Activated effector memory CD4-positive, alpha-beta T cell treated with anti-CD3 and anti-CD28 coated beads, Interleukin-2, amount 50 U/mL, for 16 hours (primary cell): ENCODE measurements at regions not wholly inside any gene's neighbourhood (a gene's known extent, or its start where the extent isn't known, plus 50 kb on each side); places are given as distances from the start of the nearest gene placed in this dataset.
"Not testable (repeated sequence)": the region's sequence is repeated elsewhere in the genome, so short reads cannot be mapped to it uniquely, and the experiment has no call there.

ENCODE experiments used
- DNase-seq: peaks from one replicate; pipeline ENCODE4 v3.0.0-alpha.2; 2020

GRCh38 chr2:225781145-225781544 lies 381.6 kb downstream of the NYAP2 start:
- DNase-seq = no peak

DNA sequence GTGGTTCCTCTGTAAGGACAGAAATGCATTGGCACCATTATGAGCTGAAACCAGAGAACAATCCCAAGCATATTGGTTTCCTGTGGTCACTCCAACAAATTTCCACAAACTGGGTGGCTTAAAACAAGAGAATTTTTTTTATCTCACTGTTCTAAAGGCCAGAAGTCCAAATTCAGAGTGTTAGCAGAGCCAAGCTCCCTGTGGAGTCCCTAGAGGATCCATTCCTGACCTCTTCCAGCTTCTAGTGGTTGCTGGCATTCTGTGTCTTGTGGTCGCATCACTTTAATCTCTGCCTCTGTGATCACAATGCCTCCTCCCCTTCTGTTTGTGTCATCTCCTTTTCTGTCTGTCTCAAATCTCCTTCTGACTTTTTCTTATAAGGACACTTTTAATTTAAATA lies 380.3 kb downstream of the NYAP2 start:
- no peak for DNase-seq

DNA sequence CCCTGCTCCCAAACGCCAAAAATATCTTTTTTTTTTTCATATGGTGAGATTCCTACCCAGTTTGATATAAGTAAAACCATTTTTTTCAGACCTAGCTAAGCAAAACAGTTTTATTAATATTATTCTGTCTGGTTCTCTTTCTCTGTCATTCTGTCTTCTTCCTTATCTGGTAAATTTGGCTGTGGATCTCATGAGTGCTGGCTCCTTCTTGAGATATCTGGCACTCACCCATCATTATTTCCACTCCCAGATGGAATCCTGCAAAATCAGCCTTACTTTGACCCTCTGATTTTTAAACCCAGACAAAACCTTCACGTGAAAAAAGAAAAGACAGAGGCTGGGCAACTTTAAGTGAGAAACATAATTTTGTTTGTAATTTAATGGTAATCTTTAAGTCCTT lies 373.6 kb downstream of the NYAP2 start:
- no peak for DNase-seq

GRCh38 chr2:225771701-225772100 lies 372.2 kb downstream of the NYAP2 start:
- no peak for DNase-seq

- no peak for DNase-seq
Observed at GRCh38 chr2:225768741-225769140, 369.2 kb downstream of the NYAP2 start.

GRCh38 chr2:225766431-225766830 lies 366.9 kb downstream of the NYAP2 start:
- DNase-seq = no peak

DNA sequence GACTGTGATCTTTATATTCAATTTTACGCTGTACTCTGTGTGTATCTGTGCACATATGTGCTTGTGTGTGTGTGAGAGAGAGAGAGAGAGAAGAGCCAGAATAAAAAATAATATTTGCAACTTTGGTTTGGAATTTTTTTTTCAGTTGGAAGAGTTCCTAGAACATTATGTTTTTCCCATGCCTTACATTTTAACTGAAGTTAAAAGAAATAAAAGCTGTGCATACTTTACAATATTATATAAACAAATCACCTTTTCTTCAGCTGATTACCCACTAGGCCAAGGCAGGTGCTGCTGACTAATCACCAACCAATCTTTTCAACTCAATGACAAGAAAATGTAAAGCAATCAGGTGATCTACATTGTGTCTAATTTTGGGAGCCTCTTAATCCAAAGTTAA lies 366.3 kb downstream of the NYAP2 start:
- DNase-seq = no peak

GRCh38 chr2:225764346-225764745 lies 364.8 kb downstream of the NYAP2 start:
- DNase-seq = no peak

GRCh38 chr2:225763711-225764110 lies 364.2 kb downstream of the NYAP2 start:
- DNase-seq = no peak

- no peak for DNase-seq
Observed at GRCh38 chr2:225761396-225761795, 361.9 kb downstream of the NYAP2 start.

GRCh38 chr2:225757248-225757647 lies 357.7 kb downstream of the NYAP2 start:
- no peak for DNase-seq

DNA sequence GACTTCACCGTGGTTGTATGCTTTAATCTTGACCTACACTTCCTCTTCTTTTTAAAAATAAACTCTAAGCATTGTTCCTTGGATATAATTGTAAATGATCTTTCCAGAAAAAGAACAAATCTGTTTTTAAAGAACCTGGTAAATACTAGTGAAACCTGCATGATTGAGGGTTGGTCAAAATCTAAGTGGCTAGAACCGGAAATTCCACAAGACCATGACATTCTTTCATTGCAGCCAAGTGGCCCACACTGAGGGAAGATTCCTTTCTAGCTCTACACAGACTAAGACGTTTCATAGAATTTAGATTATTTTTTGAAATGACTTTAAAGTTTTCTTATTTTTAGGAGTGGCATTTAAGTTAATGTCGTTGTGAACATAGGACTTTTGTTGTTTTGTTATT lies 356.7 kb downstream of the NYAP2 start:
- DNase-seq = no peak

DNA sequence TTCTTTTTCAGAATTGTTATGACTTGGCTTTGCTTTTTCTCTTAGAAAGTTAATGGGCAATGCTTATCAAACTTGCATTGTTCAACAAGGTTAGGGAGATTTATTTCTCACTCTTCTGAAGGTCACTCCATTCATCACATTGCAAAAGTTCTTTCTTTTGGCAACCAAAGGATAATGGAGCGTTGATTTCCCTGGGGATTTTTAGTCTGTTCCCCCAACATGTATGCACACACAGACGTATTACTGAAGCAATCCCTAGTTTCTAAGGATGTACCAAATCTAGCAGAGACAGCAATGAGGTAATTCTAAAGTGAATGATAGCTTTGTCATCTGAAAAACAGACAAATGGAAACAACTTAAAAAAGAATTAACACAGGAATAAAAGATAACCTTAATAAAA lies 349.1 kb downstream of the NYAP2 start:
- no peak for DNase-seq

DNA sequence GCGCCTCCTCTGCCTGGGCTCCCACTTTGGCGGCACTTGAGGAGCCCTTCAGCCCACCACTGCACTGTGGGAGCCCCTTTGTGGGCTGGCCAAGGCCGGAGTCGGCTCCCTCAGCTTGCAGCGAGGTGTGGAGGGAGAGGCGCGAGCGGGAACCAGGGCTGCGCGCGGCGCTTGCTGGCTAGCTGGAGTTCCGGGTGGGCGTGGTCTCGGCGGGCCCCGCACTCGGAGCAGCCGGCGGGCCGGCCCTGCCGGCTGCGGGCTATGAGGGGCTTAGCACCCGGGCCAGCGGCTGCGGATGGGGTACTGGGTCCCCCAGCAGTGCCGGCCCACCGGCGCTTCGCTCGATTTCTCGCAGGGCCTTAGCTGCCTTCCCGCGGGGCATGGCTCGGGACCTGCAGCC lies 344.5 kb downstream of the NYAP2 start:
- DNase-seq = not testable (repeated sequence)

DNA sequence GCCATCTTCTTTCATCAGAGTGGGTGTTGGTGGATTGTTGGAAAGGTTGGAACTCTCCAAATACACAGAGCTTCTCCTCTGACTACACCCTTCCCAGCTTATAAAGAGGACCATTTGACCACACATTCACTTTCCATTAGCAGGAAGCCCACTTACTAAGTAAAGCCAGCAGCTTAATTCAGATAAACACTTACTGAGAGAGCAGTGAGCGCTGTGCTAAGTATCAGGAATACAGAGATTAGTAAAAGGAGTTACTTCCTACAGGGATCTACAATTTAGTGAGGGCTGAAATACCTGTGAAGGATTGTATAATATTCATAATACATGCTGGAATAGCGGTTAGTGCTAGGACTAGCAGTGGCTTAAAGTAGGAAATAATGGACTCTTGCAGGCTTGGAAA lies 343.0 kb downstream of the NYAP2 start:
- DNase-seq = no peak

GRCh38 chr2:225740086-225740485 lies 340.6 kb downstream of the NYAP2 start:
- DNase-seq = no peak

DNA sequence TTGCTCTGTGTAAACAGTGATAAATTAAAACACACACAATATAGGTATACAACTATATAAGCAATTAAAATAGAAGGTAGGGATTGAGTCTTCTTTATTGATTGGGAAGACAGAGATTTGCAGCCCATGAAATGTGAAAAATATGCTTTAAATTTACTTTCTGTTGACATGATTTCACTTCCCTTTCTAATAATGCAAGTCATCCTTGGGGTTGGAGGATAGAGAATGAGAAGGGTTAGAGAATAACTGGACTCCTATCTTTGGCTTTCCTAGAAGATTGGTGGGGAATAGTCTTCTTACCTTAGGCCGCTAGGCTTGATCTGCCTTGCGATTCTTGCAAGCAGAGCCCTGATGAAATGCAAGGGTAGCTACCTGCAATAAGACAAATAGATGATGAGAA lies 339.8 kb downstream of the NYAP2 start:
- DNase-seq = no peak

GRCh38 chr2:225738735-225739134 lies 339.2 kb downstream of the NYAP2 start:
- DNase-seq = no peak

GRCh38 chr2:225737556-225737955 lies 338.0 kb downstream of the NYAP2 start:
- DNase-seq = no peak

DNA sequence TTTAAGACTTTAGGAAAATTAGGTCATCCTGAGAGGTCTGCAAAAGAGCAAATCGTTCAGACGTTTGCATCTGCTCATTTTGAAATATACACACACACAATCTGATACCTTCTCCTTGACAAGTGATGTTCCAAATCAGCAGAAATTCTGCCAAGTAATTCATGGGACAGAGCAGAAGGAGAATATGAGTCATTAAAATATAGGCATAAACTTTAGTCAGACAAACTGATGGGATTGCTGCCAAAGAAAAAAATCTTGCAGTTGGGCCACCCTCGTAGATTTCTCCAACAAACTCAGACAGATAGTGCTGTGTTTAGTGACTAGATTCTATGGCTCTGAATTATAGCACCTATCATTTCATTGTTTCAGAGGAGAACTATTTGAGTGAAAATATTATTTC lies 336.3 kb downstream of the NYAP2 start:
- DNase-seq = no peak

- no peak for DNase-seq
Observed at GRCh38 chr2:225725726-225726125, 326.2 kb downstream of the NYAP2 start.
